ENCODE measurements at regions not wholly inside any gene's neighbourhood (a gene's known extent, or its start where the extent isn't known, plus 50 kb on each side); places are given as distances from the start of the nearest gene placed in this dataset.

- TF ChIP-seq, protein P1, sequence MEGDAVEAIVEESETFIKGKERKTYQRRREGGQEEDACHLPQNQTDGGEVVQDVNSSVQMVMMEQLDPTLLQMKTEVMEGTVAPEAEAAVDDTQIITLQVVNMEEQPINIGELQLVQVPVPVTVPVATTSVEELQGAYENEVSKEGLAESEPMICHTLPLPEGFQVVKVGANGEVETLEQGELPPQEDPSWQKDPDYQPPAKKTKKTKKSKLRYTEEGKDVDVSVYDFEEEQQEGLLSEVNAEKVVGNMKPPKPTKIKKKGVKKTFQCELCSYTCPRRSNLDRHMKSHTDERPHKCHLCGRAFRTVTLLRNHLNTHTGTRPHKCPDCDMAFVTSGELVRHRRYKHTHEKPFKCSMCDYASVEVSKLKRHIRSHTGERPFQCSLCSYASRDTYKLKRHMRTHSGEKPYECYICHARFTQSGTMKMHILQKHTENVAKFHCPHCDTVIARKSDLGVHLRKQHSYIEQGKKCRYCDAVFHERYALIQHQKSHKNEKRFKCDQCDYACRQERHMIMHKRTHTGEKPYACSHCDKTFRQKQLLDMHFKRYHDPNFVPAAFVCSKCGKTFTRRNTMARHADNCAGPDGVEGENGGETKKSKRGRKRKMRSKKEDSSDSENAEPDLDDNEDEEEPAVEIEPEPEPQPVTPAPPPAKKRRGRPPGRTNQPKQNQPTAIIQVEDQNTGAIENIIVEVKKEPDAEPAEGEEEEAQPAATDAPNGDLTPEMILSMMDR (IDR thresholded peaks at IDR 0.05; ENCODE audit: insufficient read depth, low read length), result no peak
- TF ChIP-seq GABPA (IDR thresholded peaks at IDR 0.05; ENCODE audit: low read depth), result no peak
Measured at GRCh38 chr4:107482546-107482945, 237.5 kb downstream of the PAPSS1 start.
